ENCODE measurements at regions not wholly inside any gene's neighbourhood (a gene's known extent, or its start where the extent isn't known, plus 50 kb on each side); places are given as distances from the start of the nearest gene placed in this dataset.

DNA sequence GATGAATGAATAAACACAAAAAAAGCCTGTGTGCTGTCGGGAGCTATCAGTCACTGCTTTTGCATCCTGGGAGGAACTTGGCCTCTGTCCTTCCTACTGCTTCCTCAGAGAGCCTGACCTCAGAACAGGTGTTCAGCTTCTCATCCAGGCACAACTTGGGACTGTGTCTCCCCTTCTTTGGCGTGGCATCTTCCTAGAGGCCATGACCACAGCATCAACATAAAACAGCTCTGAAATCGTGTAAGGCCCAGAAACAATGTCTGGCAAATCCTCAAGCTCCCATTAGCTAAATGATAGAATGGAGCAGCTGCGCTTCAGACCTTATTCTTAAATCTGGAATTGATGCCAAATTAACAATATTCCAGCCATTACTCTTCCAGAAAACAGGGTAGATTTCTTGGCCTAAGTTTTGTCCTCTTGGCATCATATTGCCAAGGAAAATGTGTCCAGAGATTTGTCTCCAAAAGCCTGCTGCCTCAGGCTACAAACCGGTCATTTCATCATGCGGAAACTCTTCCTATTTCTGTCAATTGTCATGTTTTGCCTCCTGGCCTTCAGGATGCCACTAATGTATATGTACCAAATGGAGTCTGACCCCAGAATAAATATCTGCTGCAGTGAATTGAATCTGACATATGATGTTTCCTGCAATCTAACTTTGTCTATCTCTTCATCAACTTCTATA, 53.2 kb upstream of the RAB27B start (continued):
- TF ChIP-seq MAZ (IDR thresholded peaks at IDR 0.05; ENCODE audit: borderline replicate concordance, low read depth, low read length), result no peak

DNA sequence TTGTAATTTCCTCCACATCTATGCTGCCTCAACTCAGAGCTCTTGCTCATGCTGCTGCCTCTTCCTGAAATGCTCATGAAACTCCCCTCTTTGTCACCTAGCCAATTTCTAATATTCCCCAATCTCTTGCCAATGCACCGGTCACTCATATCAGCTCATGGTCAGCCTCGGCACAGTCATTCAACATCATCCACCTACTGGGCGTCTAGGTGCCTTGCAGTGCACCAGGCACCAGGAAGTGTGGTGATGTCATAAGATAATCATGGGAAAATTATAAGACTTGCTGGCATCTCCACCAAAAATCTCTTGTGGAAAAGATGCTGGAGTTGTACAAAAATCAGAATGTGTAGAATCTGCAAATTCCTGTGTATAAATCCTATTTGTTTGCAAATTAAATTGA, 52.6 kb upstream of the RAB27B start:
- Histone ChIP-seq H4K20me1 (ENCODE audit: insufficient read depth, low read length) (no peaks in the 10 kb centered on the region), H3K4me1 (ENCODE audit: control insufficient read depth, insufficient read depth, low read length) (peaks cover 16% of the 10 kb centered on the region), H4K8ac (ENCODE audit: low read depth in 2 of 2, low read length in 2 of 2) (peak overlapping the region; percentile 57 to 78), H3K9ac (ENCODE audit: low read depth, low read length) (no peak overlapping the region), H3K4me2 (ENCODE audit: low read depth, low read length) (no peak overlapping the region), H2AK5ac (ENCODE audit: low read depth, low read length) (peak overlapping the region; percentile 40), H4K5ac (ENCODE audit: low read depth, low read length) (peak overlapping the region; percentile 63), H3K23ac (ENCODE audit: low read depth, low read length) (peak overlapping the region; percentile 1; the same call in 1 of the 2 replicates), H3K18ac (ENCODE audit: low read depth, low read length) (peak overlapping the region; percentile 78), H2AFZ (replicated peaks; ENCODE audit: low read length, poor library complexity) (peak overlapping the region; percentile 76), H2BK5ac (ENCODE audit: low read depth, low read length, poor library complexity, severe bottlenecking) (peak overlapping the region; percentile 92), H3K79me1 (ENCODE audit: low read depth in 1 of 2, low read length in 2 of 2) (no peaks in the 10 kb centered on the region), H3K9me1 (ENCODE audit: insufficient read depth, low read length) (peaks cover 14% of the 10 kb centered on the region), H3K56ac (ENCODE audit: extremely low read depth, insufficient read depth, low read length) (no peak overlapping the region; the same call in 1 of the 2 replicates), H3K27ac (ENCODE audit: insufficient read depth, low read length) (peak overlapping the region; percentile 73), H3K4me3 (ENCODE audit: insufficient read depth, low read depth, low read length) (no peak overlapping the region), H2BK20ac (ENCODE audit: low read depth, low read length) (peak overlapping the region; percentile 75), H2BK120ac (ENCODE audit: low read depth, low read length) (peak overlapping the region; percentile 84), H4K91ac (ENCODE audit: insufficient read depth, low read depth, low read length) (0 out of 2 replicates have a peak overlapping the region, but pooled peaks have one; percentile 42), H2BK15ac (ENCODE audit: low read depth, low read length) (peak overlapping the region; percentile 88; the same call in 1 of the 3 replicates), H3K36me3 (ENCODE audit: control insufficient read depth, insufficient read depth, low read length) (no peaks in the 10 kb centered on the region), H3K27me3 (ENCODE audit: control insufficient read depth, insufficient read depth, low read length) (no peaks in the 10 kb centered on the region), H3K9me3 (ENCODE audit: control insufficient read depth, insufficient read depth, low read length) (no peaks in the 10 kb centered on the region), H3K4ac (ENCODE audit: low read depth, low read length) (peak overlapping the region; percentile 21), H3K14ac (replicated peaks; ENCODE audit: low read depth, low read length) (peak overlapping the region; percentile 37), H2AK9ac (replicated peaks; ENCODE audit: low read depth, low read length, poor library complexity) (no peak overlapping the region)
- no TSS peak for BruUV-seq (replicated peaks)
- intact Hi-C loops (cut with micrococcal nuclease) (loop anchor here (1.0 to 5.0 kb wide), 3 partner anchors 83 to 187 kb away; no protein-coding TSS in a partner anchor), dilution Hi-C loops (cut with HindIII; ENCODE audit: low sequenced_read_pairs, unreplicated experiment) (no loop called here), in situ Hi-C loops (cut with MboI; ENCODE audit: low sequenced_read_pairs) (loop anchor here (5.0 kb wide), 1 partner anchor 187 kb away; no protein-coding TSS in a partner anchor)
- CTCF ChIA-PET, result interaction anchor here (0.9 kb wide), 1 partner anchor 11 kb away, joined by 3 read pairs; no protein-coding TSS in a partner anchor
- peak; percentile 85 for DNase-seq
- POLR2A ChIA-PET (ENCODE audit: unreplicated experiment), result no interaction called here
- no CpG with 5 or more reads among the region's 3 CpGs for WGBS, 2 experiments (ENCODE audit: extremely low coverage in 2 of 2, insufficient read length in 1 of 2)
- no peak for TF ChIP-seq MAFK (IDR thresholded peaks at IDR 0.05; ENCODE audit: low read depth, low read length)
- peak; percentile 51; the same call in 1 of the 2 replicates for TF ChIP-seq CEBPB (IDR thresholded peaks at IDR 0.05; ENCODE audit: low read depth, low read length)
- no peak for TF ChIP-seq RCOR1 (IDR thresholded peaks at IDR 0.05; ENCODE audit: insufficient replicate concordance, low read length)
- no peak for TF ChIP-seq MXI1 (IDR thresholded peaks at IDR 0.05; ENCODE audit: borderline replicate concordance, low read depth, low read length)
- peak; percentile 41 for TF ChIP-seq SMC3 (IDR thresholded peaks at IDR 0.05; ENCODE audit: low read depth, low read length)
- 0 out of 2 replicates have a peak, but pooled peaks have one; percentile 32 for TF ChIP-seq FOS (IDR thresholded peaks at IDR 0.05; ENCODE audit: low read depth, low read length)
- TF ChIP-seq, protein P1, sequence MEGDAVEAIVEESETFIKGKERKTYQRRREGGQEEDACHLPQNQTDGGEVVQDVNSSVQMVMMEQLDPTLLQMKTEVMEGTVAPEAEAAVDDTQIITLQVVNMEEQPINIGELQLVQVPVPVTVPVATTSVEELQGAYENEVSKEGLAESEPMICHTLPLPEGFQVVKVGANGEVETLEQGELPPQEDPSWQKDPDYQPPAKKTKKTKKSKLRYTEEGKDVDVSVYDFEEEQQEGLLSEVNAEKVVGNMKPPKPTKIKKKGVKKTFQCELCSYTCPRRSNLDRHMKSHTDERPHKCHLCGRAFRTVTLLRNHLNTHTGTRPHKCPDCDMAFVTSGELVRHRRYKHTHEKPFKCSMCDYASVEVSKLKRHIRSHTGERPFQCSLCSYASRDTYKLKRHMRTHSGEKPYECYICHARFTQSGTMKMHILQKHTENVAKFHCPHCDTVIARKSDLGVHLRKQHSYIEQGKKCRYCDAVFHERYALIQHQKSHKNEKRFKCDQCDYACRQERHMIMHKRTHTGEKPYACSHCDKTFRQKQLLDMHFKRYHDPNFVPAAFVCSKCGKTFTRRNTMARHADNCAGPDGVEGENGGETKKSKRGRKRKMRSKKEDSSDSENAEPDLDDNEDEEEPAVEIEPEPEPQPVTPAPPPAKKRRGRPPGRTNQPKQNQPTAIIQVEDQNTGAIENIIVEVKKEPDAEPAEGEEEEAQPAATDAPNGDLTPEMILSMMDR (conservative IDR thresholded peaks at IDR 0.05; ENCODE audit: low read depth, low read length), result peak; percentile 53
- peak; percentile 53 for TF ChIP-seq RAD21 (IDR thresholded peaks at IDR 0.05; ENCODE audit: low read length)
- no peak for TF ChIP-seq MAZ (IDR thresholded peaks at IDR 0.05; ENCODE audit: borderline replicate concordance, low read depth, low read length)
- TF ChIP-seq, protein P2, sequence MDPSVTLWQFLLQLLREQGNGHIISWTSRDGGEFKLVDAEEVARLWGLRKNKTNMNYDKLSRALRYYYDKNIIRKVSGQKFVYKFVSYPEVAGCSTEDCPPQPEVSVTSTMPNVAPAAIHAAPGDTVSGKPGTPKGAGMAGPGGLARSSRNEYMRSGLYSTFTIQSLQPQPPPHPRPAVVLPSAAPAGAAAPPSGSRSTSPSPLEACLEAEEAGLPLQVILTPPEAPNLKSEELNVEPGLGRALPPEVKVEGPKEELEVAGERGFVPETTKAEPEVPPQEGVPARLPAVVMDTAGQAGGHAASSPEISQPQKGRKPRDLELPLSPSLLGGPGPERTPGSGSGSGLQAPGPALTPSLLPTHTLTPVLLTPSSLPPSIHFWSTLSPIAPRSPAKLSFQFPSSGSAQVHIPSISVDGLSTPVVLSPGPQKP (IDR thresholded peaks at IDR 0.05; ENCODE audit: borderline replicate concordance, low read depth, low read length), result no peak
- ATAC-seq (ENCODE audit: low read depth), result peak; percentile 40
